Stomach (tissue), 4 donors: ENCODE measurements at regions not wholly inside any gene's neighbourhood (a gene's known extent, or its start where the extent isn't known, plus 50 kb on each side); places are given as distances from the start of the nearest gene placed in this dataset.

Source experiments
- EP300 ChIP-seq: sonication (generic); formaldehyde crosslinking; IDR thresholded peaks from one replicate; pipeline ENCODE4 v1.6.1; 2017; ENCODE audit warnings: antibody characterized with exemption
- POLR2A ChIP-seq, 4 donors: fragments of 450-650 bp; IDR thresholded peaks; one replicate each; pipeline ENCODE4 v1.6.1; 2016; ENCODE audit warnings: antibody characterized with exemption in 4 of 4, control low read depth in 2 of 4, mild to moderate bottlenecking in 1 of 4, moderate library complexity in 1 of 4
- TF ChIP-seq, protein P1 (sequence below), 7 experiments: fragments of 450-650 bp in 4 of 7; fragments of 200-600 bp in 3 of 7; sonication (generic) in 3 of 7; IDR thresholded peaks; one replicate each; pipeline ENCODE4 v1.5.1; 2016 to 2019; ENCODE audit warnings: antibody characterized with exemption in 7 of 7, control low read depth in 2 of 7, mild to moderate bottlenecking in 1 of 7

- TF ChIP-seq, protein P1, sequence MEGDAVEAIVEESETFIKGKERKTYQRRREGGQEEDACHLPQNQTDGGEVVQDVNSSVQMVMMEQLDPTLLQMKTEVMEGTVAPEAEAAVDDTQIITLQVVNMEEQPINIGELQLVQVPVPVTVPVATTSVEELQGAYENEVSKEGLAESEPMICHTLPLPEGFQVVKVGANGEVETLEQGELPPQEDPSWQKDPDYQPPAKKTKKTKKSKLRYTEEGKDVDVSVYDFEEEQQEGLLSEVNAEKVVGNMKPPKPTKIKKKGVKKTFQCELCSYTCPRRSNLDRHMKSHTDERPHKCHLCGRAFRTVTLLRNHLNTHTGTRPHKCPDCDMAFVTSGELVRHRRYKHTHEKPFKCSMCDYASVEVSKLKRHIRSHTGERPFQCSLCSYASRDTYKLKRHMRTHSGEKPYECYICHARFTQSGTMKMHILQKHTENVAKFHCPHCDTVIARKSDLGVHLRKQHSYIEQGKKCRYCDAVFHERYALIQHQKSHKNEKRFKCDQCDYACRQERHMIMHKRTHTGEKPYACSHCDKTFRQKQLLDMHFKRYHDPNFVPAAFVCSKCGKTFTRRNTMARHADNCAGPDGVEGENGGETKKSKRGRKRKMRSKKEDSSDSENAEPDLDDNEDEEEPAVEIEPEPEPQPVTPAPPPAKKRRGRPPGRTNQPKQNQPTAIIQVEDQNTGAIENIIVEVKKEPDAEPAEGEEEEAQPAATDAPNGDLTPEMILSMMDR (IDR thresholded peaks at IDR 0.05), result peak in 1 of 7 experiments; percentile 8
- TF ChIP-seq EP300 (no peak), POLR2A (IDR thresholded peaks at IDR 0.05) (no peak)
These were observed 172.2 kb downstream of the PPARGC1A start for GRCh38 chr4:23717528-23718248.
